Neural cell (in vitro differentiated cells): ENCODE measurements at regions not wholly inside any gene's neighbourhood (a gene's known extent, or its start where the extent isn't known, plus 50 kb on each side); places are given as distances from the start of the nearest gene placed in this dataset.

Experiments
- H2AFZ ChIP-seq: fragments of 200-600, 300-800 bp; sonication (generic), shearing (Covaris generic); 2 replicates; pipeline ENCODE4 v1.6.0; 2014; ENCODE audit warnings: low read depth, mild to moderate bottlenecking, antibody characterized with exemption, low read length, moderate library complexity
- H3F3A ChIP-seq: fragments of 200-600 bp; shearing (Covaris generic); 2 replicates; pipeline ENCODE4 v1.6.1; 2016; ENCODE audit warnings: mild to moderate bottlenecking, moderate library complexity, mixed read lengths, antibody characterized with exemption, low read length; ENCODE audit not compliant: insufficient read depth, poor library complexity, severe bottlenecking
- H3K27ac ChIP-seq: fragments of 200-600, 300-800 bp; sonication (generic), shearing (Covaris generic); 2 replicates; pipeline ENCODE4 v1.5.1; 2014; ENCODE audit warnings: mild to moderate bottlenecking, low read length, moderate library complexity
- H3K27me3 ChIP-seq: fragments of 300-800, 200-600 bp; sonication (generic), shearing (Covaris generic); 2 replicates; pipeline ENCODE4 v1.6.0; 2014; ENCODE audit warnings: mild to moderate bottlenecking, low read depth, low read length, moderate library complexity; ENCODE audit not compliant: insufficient read depth
- H3K36me3 ChIP-seq: fragments of 300-800, 200-600 bp; sonication (generic), shearing (Covaris generic); 2 replicates; pipeline ENCODE4 v1.5.1; 2014; ENCODE audit warnings: mild to moderate bottlenecking, antibody characterized with exemption, low read length, moderate library complexity; ENCODE audit not compliant: insufficient read depth
- H3K4me2 ChIP-seq: fragments of 300-800, 200-600 bp; sonication (generic), shearing (Covaris generic); 2 replicates; pipeline ENCODE4 v1.6.0; 2014; ENCODE audit warnings: mild to moderate bottlenecking, low read length
- H3K4me3 ChIP-seq: fragments of 300-800, 200-600 bp; sonication (generic), shearing (Covaris generic); 2 replicates; pipeline ENCODE4 v1.5.1; 2014; ENCODE audit warnings: mild to moderate bottlenecking, low read length, moderate library complexity
- H3K79me2 ChIP-seq: fragments of 200-600 bp; shearing (Covaris generic); replicated peaks from 2 replicates; pipeline ENCODE4 v1.6.0; 2014; ENCODE audit warnings: mild to moderate bottlenecking, low read length, moderate library complexity; ENCODE audit not compliant: insufficient read depth
- H3K9ac ChIP-seq: fragments of 300-800, 200-600 bp; sonication (generic), shearing (Covaris generic); 2 replicates; pipeline ENCODE4 v1.6.1; 2016; ENCODE audit warnings: mild to moderate bottlenecking, low read length, mixed read lengths
- H3K9me2 ChIP-seq: fragments of 200-600 bp; shearing (Covaris generic); 2 replicates; pipeline ENCODE4 v1.6.1; 2016; ENCODE audit warnings: mild to moderate bottlenecking, low read length, mixed read lengths; ENCODE audit not compliant: insufficient read depth
- H3K9me3 ChIP-seq: fragments of 200-600, 300-800 bp; sonication (generic), shearing (Covaris generic); 2 replicates; pipeline ENCODE4 v1.6.1; 2016; ENCODE audit warnings: mild to moderate bottlenecking, mixed run types, low read length, moderate library complexity, mixed read lengths
- H4K20me1 ChIP-seq: fragments of 200-600 bp; shearing (Covaris generic); 2 replicates; pipeline ENCODE4 v1.6.1; 2016; ENCODE audit warnings: mild to moderate bottlenecking, mixed run types; ENCODE audit not compliant: insufficient read depth
- CTCF ChIP-seq: fragments of 450-650 bp; IDR thresholded peaks from 2 replicates; pipeline ENCODE4 v1.5.1; 2014; ENCODE audit warnings: antibody characterized with exemption, mild to moderate bottlenecking, moderate library complexity; ENCODE audit not compliant: poor library complexity, severe bottlenecking
- EP300 ChIP-seq: fragments of 450-650 bp; conservative IDR thresholded peaks from 2 replicates; pipeline ENCODE4 v1.6.1; 2014; ENCODE audit warnings: antibody characterized with exemption, mild to moderate bottlenecking, moderate library complexity; ENCODE audit not compliant: poor library complexity, severe bottlenecking
- EZH2 ChIP-seq: fragments of 200-600, 300-800 bp; shearing (Covaris generic), sonication (generic); IDR thresholded peaks from 2 replicates; pipeline ENCODE4 v1.6.1; 2014; ENCODE audit warnings: antibody characterized with exemption, low read length, borderline replicate concordance, mild to moderate bottlenecking; ENCODE audit not compliant: insufficient read depth, poor library complexity, severe bottlenecking
- MXI1 ChIP-seq: fragments of 450-650 bp; conservative IDR thresholded peaks from 2 replicates; pipeline ENCODE4 v1.6.1; 2014; ENCODE audit warnings: antibody characterized with exemption, mild to moderate bottlenecking; ENCODE audit not compliant: poor library complexity, severe bottlenecking
- POLR2AphosphoS5 ChIP-seq: IDR thresholded peaks from 2 replicates; pipeline ENCODE4 v1.6.1; 2012
- RAD21 ChIP-seq: fragments of 450-650 bp; conservative IDR thresholded peaks from 2 replicates; pipeline ENCODE4 v1.6.1; 2014; ENCODE audit warnings: antibody characterized with exemption, mild to moderate bottlenecking, moderate library complexity
- REST ChIP-seq: IDR thresholded peaks from 2 replicates; pipeline ENCODE4 v1.6.1; 2012; ENCODE audit warnings: borderline replicate concordance
- SMC3 ChIP-seq: fragments of 450-650 bp; conservative IDR thresholded peaks from 2 replicates; pipeline ENCODE4 v1.6.1; 2014; ENCODE audit warnings: antibody characterized with exemption, mild to moderate bottlenecking, moderate library complexity; ENCODE audit not compliant: poor library complexity
- TAF1 ChIP-seq: IDR thresholded peaks from 2 replicates; pipeline ENCODE4 v1.6.1; 2012; ENCODE audit warnings: low read depth

GRCh38 chr4:127097061-127097460, 535.7 kb upstream of the INTU start:
- Histone ChIP-seq H4K20me1 (no peaks in the 10 kb centered on the region), H3K27me3 (no peaks in the 10 kb centered on the region), H3F3A (no peaks in the 10 kb centered on the region), H3K79me2 (no peaks in the 10 kb centered on the region), H3K9ac (no peak overlapping the region), H3K4me3 (no peak overlapping the region), H3K9me2 (no peaks in the 10 kb centered on the region), H3K27ac (no peak overlapping the region), H2AFZ (no peak overlapping the region), H3K4me2 (no peak overlapping the region), H3K36me3 (no peaks in the 10 kb centered on the region), H3K9me3 (no peaks in the 10 kb centered on the region)
- no peak for TF ChIP-seq TAF1
- TF ChIP-seq POLR2AphosphoS5: no peak
- TF ChIP-seq EZH2: no peak
- no peak for TF ChIP-seq EP300
- no peak for TF ChIP-seq MXI1
- TF ChIP-seq REST: no peak
- no peak for TF ChIP-seq SMC3
- TF ChIP-seq RAD21: no peak
- TF ChIP-seq CTCF: no peak

DNA sequence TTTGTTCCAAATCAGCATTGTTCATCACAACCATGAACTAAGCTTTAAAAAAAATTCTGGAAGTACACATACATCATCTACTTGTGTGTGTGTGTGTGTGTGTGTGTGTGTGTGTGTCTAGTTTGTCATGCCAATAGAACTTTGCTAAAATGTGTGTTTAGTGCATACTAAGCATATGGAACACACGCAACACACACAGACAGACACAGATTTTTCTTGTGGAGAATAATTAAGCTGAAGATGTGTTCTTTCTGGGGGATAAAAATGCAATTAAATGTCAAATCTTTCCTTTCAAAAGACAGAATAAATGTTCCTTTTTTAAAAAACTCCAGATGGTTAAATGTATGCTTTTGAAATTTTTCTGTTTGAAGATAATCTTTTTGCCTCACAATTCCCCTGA, 530.4 kb upstream of the INTU start:
- no peaks in the 10 kb centered on the region for H3K79me2 ChIP-seq
- H3K4me2 ChIP-seq: no peak overlapping the region
- H2AFZ ChIP-seq: no peak overlapping the region
- H3K9me3 ChIP-seq: no peaks in the 10 kb centered on the region
- H3K9me2 ChIP-seq: no peaks in the 10 kb centered on the region
- H3K36me3 ChIP-seq: no peaks in the 10 kb centered on the region
- H3K27ac ChIP-seq: no peak overlapping the region
- no peaks in the 10 kb centered on the region for H4K20me1 ChIP-seq
- no peaks in the 10 kb centered on the region for H3K27me3 ChIP-seq
- no peak for TF ChIP-seq TAF1
- TF ChIP-seq MXI1: no peak
- no peak for TF ChIP-seq CTCF
- H3F3A ChIP-seq: no peaks in the 10 kb centered on the region
- no peak overlapping the region for H3K9ac ChIP-seq
- H3K4me3 ChIP-seq: no peak overlapping the region
